ENCODE measurements at regions not wholly inside any gene's neighbourhood (a gene's known extent, or its start where the extent isn't known, plus 50 kb on each side); places are given as distances from the start of the nearest gene placed in this dataset.

- TF ChIP-seq CTCF (IDR thresholded peaks at IDR 0.05; ENCODE audit: low read length) (no peak), EZH2 (IDR thresholded peaks at IDR 0.05; ENCODE audit: borderline replicate concordance, low read length) (no peak)
Measured at GRCh38 chr18:66346833-66347588, 256.9 kb downstream of the CDH19 start.

Measured in OCI-LY1 (cell line).